A673 (cell line): ENCODE measurements at regions not wholly inside any gene's neighbourhood (a gene's known extent, or its start where the extent isn't known, plus 50 kb on each side); places are given as distances from the start of the nearest gene placed in this dataset.
"Not testable (repeated sequence)": the region's sequence is repeated elsewhere in the genome, so short reads cannot be mapped to it uniquely, and the experiment has no call there.

ENCODE experiments used
- BruUV-seq: library from RNA; stranded (reverse); fragments of 400-500 nt; replicated peaks from 2 replicates; lab custom pipeline; 2021; lab: Mats Ljungman, UMichigan
- CTCF ChIA-PET: fragments of 300-600 bp; sonication (Branson Sonifier 250); formaldehyde crosslinking; loops from one replicate; lab custom pipeline; 2022; ENCODE audit warnings: antibody characterized with exemption; lab: Charles Lee
- POLR2A ChIA-PET: fragments of 300-600 bp; sonication (Branson Sonifier 250); formaldehyde crosslinking; loops from one replicate; lab custom pipeline; 2022; ENCODE audit warnings: antibody characterized with exemption; ENCODE audit not compliant: low non-redundant PET; lab: Charles Lee
- DNase-seq: peaks from one replicate; pipeline ENCODE4 v3.0.0-alpha.2; 2015; ENCODE audit warnings: low spot score
- H3K27ac ChIP-seq: fragments of 200-600 bp; sonication (generic); 2 replicates; pipeline ENCODE4 v1.5.1; 2016; ENCODE audit warnings: mixed run types, low read depth, mild to moderate bottlenecking, mixed read lengths, antibody characterized with exemption, low read length; ENCODE audit not compliant: poor library complexity, severe bottlenecking
- H3K27me3 ChIP-seq: fragments of 200-600 bp; sonication (generic); replicated peaks from 2 replicates; pipeline ENCODE4 v1.6.1; 2017; ENCODE audit warnings: mixed run types, low read depth, mild to moderate bottlenecking, mixed read lengths, antibody characterized with exemption, low read length; ENCODE audit not compliant: insufficient read depth, poor library complexity
- H3K36me3 ChIP-seq: fragments of 200-600 bp; sonication (generic); 2 replicates; pipeline ENCODE4 v1.6.1; 2016; ENCODE audit warnings: mixed run types, mild to moderate bottlenecking, mixed read lengths, antibody characterized with exemption, low read length; ENCODE audit not compliant: insufficient read depth, poor library complexity, severe bottlenecking
- H3K4me1 ChIP-seq: fragments of 200-600 bp; sonication (generic); 2 replicates; pipeline ENCODE4 v1.6.1; 2017; ENCODE audit warnings: mixed run types, mild to moderate bottlenecking, mixed read lengths, antibody characterized with exemption, low read length; ENCODE audit not compliant: insufficient read depth, poor library complexity, severe bottlenecking
- H3K4me3 ChIP-seq: fragments of 200-600 bp; sonication (generic); 2 replicates; pipeline ENCODE4 v1.5.1; 2016; ENCODE audit warnings: low read depth, mixed run types, mild to moderate bottlenecking, mixed read lengths, low read length; ENCODE audit not compliant: poor library complexity, severe bottlenecking
- H3K9me3 ChIP-seq: fragments of 200-600 bp; sonication (generic); 2 replicates; pipeline ENCODE4 v1.6.1; 2016; ENCODE audit warnings: mixed run types, low read depth, mild to moderate bottlenecking, mixed read lengths, antibody characterized with exemption, low read length; ENCODE audit not compliant: poor library complexity, severe bottlenecking
- CTCF ChIP-seq: fragments of 300-800, 200-600 bp; sonication (generic); conservative IDR thresholded peaks from 2 replicates; pipeline ENCODE4 v1.5.1; 2017; ENCODE audit warnings: low read depth, mild to moderate bottlenecking, antibody characterized with exemption, low read length, moderate library complexity, mixed read lengths
- EZH2 ChIP-seq: fragments of 200-600 bp; sonication (generic); IDR thresholded peaks from 2 replicates; pipeline ENCODE4 v1.6.1; 2017; ENCODE audit warnings: borderline replicate concordance, low read depth, mild to moderate bottlenecking, mixed read lengths, antibody characterized with exemption, low read length; ENCODE audit not compliant: poor library complexity, severe bottlenecking
- intact Hi-C: fragments of 100-400 bp; cut with micrococcal nuclease; formaldehyde crosslinking; loops from one replicate; pipeline ENCODE4 v1.10.0; 2022; ENCODE audit not compliant: unreplicated experiment

DNA sequence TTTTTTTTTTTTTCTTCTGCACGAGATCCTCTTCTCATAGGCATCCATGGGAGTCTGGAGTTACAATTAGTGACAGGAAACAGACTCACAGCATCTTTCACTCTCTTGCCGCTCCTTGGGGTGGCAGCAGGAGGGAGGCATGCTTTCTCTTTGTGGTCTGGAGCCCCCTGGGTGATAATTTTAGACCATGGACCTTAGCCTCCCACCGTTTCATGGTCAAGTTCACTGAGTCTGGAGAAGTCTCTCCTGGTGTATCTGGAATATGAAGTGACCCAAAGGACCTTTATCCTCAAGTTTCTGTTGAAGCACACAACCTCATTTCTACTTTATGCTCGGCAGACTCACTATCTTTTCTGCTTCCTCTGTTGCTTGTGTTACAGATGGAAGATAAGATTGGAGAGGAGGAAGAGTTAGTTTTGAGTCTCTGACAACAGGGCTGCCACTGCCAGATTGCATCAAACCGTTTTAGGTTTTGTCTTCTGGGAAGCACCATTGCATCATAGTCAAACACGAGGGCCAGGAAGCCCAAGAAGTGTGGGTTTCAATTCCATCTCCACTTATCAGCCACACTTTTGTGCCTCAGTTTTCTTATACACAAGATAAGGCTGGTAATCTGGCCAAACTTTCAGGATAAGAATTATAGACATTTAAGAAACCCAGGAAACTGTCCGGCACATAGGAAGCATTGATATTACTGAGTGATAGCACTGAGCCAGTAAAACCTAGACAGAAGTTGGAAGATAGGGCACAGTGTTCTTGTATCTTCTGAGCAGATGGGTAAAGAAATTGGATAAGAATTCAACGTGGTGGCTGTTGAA, 62.3 kb downstream of the ADCYAP1 start:
- Histone ChIP-seq H3K27me3 (peaks cover 39% of the 10 kb centered on the region), H3K4me1 (no peaks in the 10 kb centered on the region), H3K36me3 (no peaks in the 10 kb centered on the region), H3K27ac (no peak overlapping the region), H3K4me3 (no peak overlapping the region), H3K9me3 (no peaks in the 10 kb centered on the region)
- intact Hi-C loops = no loop called here
- BruUV-seq = no TSS peak
- TF ChIP-seq CTCF = no peak
- TF ChIP-seq EZH2 = no peak
- ChIA-PET CTCF (no interaction called here), POLR2A (no interaction called here)
- DNase-seq = no peak

- CTCF ChIA-PET = interaction anchor here (0.7 kb wide), 1 partner anchor 281 kb away, joined by 3 read pairs; no protein-coding TSS in a partner anchor
- DNase-seq, H3K4me3 ChIP-seq, H3K27ac ChIP-seq, intact Hi-C loops, POLR2A ChIA-PET, H3K4me1 ChIP-seq, H3K36me3 ChIP-seq, H3K9me3 ChIP-seq, BruUV-seq: not testable (repeated sequence)
- H3K27me3 ChIP-seq = peaks cover 19% of the 10 kb centered on the region
These were observed 64.2 kb downstream of the ADCYAP1 start for GRCh38 chr18:968910-969309.

DNA sequence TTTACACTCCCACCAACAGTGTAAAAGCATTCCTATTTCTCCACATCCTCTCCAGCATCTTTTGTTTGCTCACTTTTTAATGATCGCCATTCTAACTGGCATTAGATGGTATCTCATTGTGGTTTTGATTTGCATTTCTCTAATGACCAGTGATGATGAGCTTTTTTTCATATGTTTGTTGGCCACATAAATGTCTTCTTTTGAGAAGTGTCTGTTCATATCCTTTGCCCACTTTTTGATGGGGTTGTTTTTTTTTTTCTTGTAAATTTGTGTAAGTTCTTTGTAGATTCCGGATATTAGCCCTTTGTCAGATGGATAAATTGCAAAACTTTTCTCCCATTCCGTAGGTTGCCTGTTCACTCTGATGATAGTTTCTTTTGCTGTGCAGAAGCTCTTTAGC, 64.6 kb downstream of the ADCYAP1 start:
- H3K4me3 ChIP-seq, intact Hi-C loops, H3K36me3 ChIP-seq, POLR2A ChIA-PET, H3K4me1 ChIP-seq, H3K9me3 ChIP-seq, BruUV-seq, H3K27ac ChIP-seq, DNase-seq: not testable (repeated sequence)
- H3K27me3 ChIP-seq = peaks cover 15% of the 10 kb centered on the region
- CTCF ChIA-PET = interaction anchor here (0.7 kb wide), 1 partner anchor 280 kb away, joined by 3 read pairs; no protein-coding TSS in a partner anchor

- DNase-seq, H3K4me1 ChIP-seq, H3K9me3 ChIP-seq, H3K36me3 ChIP-seq, H3K4me3 ChIP-seq, CTCF ChIA-PET, H3K27me3 ChIP-seq, intact Hi-C loops, POLR2A ChIA-PET, BruUV-seq, H3K27ac ChIP-seq: not testable (repeated sequence)
These were observed 69.9 kb downstream of the ADCYAP1 start for GRCh38 chr18:974606-975005.

DNA sequence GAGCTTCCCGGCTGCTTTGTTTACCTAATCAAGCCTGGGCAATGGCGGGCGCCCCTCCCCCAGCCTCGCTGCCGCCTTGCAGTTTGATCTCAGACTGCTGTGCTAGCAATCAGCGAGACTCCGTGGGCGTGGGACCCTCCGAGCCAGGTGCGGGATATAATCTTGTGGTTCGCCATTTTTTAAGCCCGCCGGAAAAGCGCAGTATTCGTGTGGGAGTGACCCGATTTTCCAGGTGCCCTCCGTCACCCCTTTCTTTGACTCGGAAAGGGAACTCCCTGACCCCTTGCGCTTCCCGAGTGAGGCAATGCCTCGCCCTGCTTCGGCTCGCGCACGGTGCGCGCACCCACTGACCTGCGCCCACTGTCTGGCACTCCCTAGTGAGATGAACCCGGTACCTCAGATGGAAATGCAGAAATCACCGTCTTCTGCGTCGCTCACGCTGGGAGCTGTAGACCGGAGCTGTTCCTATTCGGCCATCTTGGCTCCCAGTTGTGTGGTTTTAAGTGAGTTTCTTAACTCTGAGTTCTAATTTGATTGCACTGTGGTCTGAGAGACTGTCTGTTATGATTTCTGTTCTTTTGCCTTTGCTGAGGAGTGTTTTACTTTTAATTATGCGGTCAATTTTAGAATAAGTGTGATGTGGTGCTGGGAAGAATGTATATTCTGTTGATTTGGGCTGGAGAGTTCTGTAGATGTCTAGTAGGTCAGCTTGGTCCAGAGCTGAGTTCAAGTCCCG, 71.9 kb downstream of the ADCYAP1 start:
- H3K27ac ChIP-seq, intact Hi-C loops, H3K4me3 ChIP-seq, H3K36me3 ChIP-seq, H3K4me1 ChIP-seq, BruUV-seq, POLR2A ChIA-PET, H3K9me3 ChIP-seq, CTCF ChIA-PET, DNase-seq: not testable (repeated sequence)
- H3K27me3 ChIP-seq = peaks cover 10% of the 10 kb centered on the region

DNA sequence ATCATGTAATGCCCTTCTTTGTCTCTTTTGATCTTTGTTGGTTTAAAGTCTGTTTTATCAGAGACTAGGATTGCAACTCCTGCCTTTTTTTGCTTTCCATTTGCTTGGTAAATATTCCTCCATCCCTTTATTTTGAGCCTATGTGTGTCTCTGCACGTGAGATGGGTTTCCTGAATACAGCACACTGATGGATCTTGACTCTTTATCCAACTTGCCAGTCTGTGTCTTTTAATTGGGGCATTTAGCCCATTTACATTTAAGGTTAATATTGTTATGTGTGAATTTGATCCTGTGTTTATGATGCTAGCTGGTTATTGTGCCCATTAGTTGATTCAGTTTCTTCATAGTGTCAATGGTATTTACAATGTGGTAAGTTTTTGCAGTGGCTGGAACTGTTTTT, 72.7 kb downstream of the ADCYAP1 start:
- DNase-seq, POLR2A ChIA-PET, BruUV-seq: not testable (repeated sequence)

More for the DNA sequence above, 72.7 kb downstream of the ADCYAP1 start:
- CTCF ChIA-PET, intact Hi-C loops, H3K4me1 ChIP-seq, H3K36me3 ChIP-seq, H3K4me3 ChIP-seq, H3K27ac ChIP-seq, H3K9me3 ChIP-seq: not testable (repeated sequence)
- peaks cover 10% of the 10 kb centered on the region for H3K27me3 ChIP-seq
